Transverse colon (tissue), 3 donors: ENCODE measurements at regions not wholly inside any gene's neighbourhood (a gene's known extent, or its start where the extent isn't known, plus 50 kb on each side); places are given as distances from the start of the nearest gene placed in this dataset.

Experiments
- POLR2A ChIP-seq: fragments of 450-650 bp; IDR thresholded peaks from one replicate; pipeline ENCODE4 v1.6.1; 2016; ENCODE audit warnings: antibody characterized with exemption, mild to moderate bottlenecking, moderate library complexity
- TF ChIP-seq, protein P1 (sequence below), 5 experiments: fragments of 200-600 bp in 3 of 5; fragments of 450-650 bp in 2 of 5; sonication (generic) in 3 of 5; IDR thresholded peaks; 1 replicate in 2 of 5; 2 replicates in 3 of 5; pipeline ENCODE4 v1.5.1; 2016 to 2017; ENCODE audit warnings: antibody characterized with exemption in 5 of 5, inconsistent platforms in 3 of 5, mild to moderate bottlenecking in 2 of 5, moderate library complexity in 1 of 5

DNA sequence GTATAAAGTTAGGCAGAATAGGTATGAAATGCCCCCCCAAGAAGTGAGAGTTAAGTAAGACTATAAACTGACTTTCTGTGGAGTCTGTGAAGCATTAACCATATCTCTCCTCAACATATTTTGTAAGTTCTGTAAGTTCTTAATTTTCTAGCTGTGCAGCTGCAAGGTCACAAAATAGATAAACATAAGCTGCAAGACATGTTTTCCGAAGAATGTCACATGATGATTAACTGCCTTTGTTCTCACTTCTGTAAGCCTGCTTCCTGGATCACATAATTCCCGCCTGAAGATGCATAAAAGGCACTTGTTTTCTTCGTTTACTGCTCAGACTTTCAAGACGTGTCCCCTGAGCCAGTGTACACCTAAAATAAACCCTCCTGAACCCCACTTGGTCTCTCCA, 292.9 kb upstream of the AMELY start:
- TF ChIP-seq, protein P1, sequence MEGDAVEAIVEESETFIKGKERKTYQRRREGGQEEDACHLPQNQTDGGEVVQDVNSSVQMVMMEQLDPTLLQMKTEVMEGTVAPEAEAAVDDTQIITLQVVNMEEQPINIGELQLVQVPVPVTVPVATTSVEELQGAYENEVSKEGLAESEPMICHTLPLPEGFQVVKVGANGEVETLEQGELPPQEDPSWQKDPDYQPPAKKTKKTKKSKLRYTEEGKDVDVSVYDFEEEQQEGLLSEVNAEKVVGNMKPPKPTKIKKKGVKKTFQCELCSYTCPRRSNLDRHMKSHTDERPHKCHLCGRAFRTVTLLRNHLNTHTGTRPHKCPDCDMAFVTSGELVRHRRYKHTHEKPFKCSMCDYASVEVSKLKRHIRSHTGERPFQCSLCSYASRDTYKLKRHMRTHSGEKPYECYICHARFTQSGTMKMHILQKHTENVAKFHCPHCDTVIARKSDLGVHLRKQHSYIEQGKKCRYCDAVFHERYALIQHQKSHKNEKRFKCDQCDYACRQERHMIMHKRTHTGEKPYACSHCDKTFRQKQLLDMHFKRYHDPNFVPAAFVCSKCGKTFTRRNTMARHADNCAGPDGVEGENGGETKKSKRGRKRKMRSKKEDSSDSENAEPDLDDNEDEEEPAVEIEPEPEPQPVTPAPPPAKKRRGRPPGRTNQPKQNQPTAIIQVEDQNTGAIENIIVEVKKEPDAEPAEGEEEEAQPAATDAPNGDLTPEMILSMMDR (IDR thresholded peaks at IDR 0.05): no peak
- TF ChIP-seq POLR2A: no peak
